K562 (cell line): ENCODE measurements at regions not wholly inside any gene's neighbourhood (a gene's known extent, or its start where the extent isn't known, plus 50 kb on each side); places are given as distances from the start of the nearest gene placed in this dataset.

Experiments
- BRD9 ChIP-seq: fragments of 450-650 bp; IDR thresholded peaks from 2 replicates; pipeline ENCODE4 v1.6.1; 2018; ENCODE audit warnings: low read depth; ENCODE audit not compliant: partially characterized antibody
- CBFA2T3 ChIP-seq: fragments of 450-650 bp; IDR thresholded peaks from 2 replicates; pipeline ENCODE4 v1.6.1; 2017
- CSDE1 ChIP-seq, 2 experiments: fragments of 450-650 bp; IDR thresholded peaks; 2 replicates each; pipeline ENCODE4 v1.6.1; 2016; ENCODE audit warnings: mild to moderate bottlenecking in 1 of 2
- DACH1 ChIP-seq: fragments of 450-650 bp; IDR thresholded peaks from 2 replicates; pipeline ENCODE4 v1.6.1; 2018; ENCODE audit not compliant: partially characterized antibody
- DDX20 ChIP-seq: fragments of 450-650 bp; IDR thresholded peaks from 2 replicates; pipeline ENCODE4 v1.6.1; 2016; ENCODE audit warnings: missing genetic modification characterization, low read depth, mild to moderate bottlenecking, missing compliant biosample characterization, moderate library complexity
- ELF4 ChIP-seq: fragments of 450-650 bp; formaldehyde crosslinking; IDR thresholded peaks from 2 replicates; pipeline ENCODE4 v1.4.0; 2022; ENCODE audit warnings: missing genetic modification characterization
- EZH2 ChIP-seq: IDR thresholded peaks from 2 replicates; pipeline ENCODE4 v1.6.1; 2012; ENCODE audit warnings: low read depth, mild to moderate bottlenecking, inconsistent platforms, low read length, borderline replicate concordance
- GABPA ChIP-seq: fragments of 200-800 bp; sonication (Bioruptor generic); conservative IDR thresholded peaks from 2 replicates; pipeline ENCODE4 v1.6.1; 2016; ENCODE audit warnings: low read depth, missing genetic modification characterization, missing compliant biosample characterization
- JUND ChIP-seq, 2 experiments: IDR thresholded peaks; 2 replicates in 1 of 2; 3 replicates in 1 of 2; pipeline ENCODE4 v1.6.1; 2011; ENCODE audit warnings: borderline replicate concordance in 2 of 2, low read depth in 2 of 2, low read length in 2 of 2, improper control_type of control experiment in 1 of 2, missing biosample characterization in 1 of 2, missing genetic modification characterization in 1 of 2, missing genetic modification reagents in 1 of 2
- MCM2 ChIP-seq: fragments of 450-650 bp; IDR thresholded peaks from 2 replicates; pipeline ENCODE4 v1.6.1; 2017; ENCODE audit warnings: low read depth, mild to moderate bottlenecking
- PHTF2 ChIP-seq: fragments of 250-450 bp; sonication (Bioruptor Pico); IDR thresholded peaks from 2 replicates; pipeline ENCODE4 v1.5.0; 2021; ENCODE audit warnings: mild to moderate bottlenecking
- POLR2B ChIP-seq: fragments of 450-650 bp; IDR thresholded peaks from 2 replicates; pipeline ENCODE4 v1.6.1; 2018; ENCODE audit warnings: low read depth; ENCODE audit not compliant: partially characterized antibody
- PPARD ChIP-seq: fragments of 250-450 bp; sonication (Bioruptor Pico); IDR thresholded peaks from 2 replicates; pipeline ENCODE4 v1.8.0; 2022; ENCODE audit warnings: inconsistent platforms, mild to moderate bottlenecking, moderate library complexity
- RBBP5 ChIP-seq: fragments of 200-600 bp; sonication (generic); IDR thresholded peaks from 2 replicates; pipeline ENCODE4 v1.6.1; 2012; ENCODE audit warnings: borderline replicate concordance, mild to moderate bottlenecking, low read length, control low read depth, inconsistent platforms; ENCODE audit not compliant: insufficient read depth, poor library complexity, severe bottlenecking
- RBM15 ChIP-seq: fragments of 200-400 bp; formaldehyde crosslinking; IDR thresholded peaks from 2 replicates; pipeline ENCODE4 v1.6.1; 2018; ENCODE audit warnings: mild to moderate bottlenecking, low read length, moderate library complexity; ENCODE audit not compliant: insufficient read depth
- SIN3B ChIP-seq: fragments of 450-650 bp; IDR thresholded peaks from 2 replicates; pipeline ENCODE4 v1.6.1; 2017; ENCODE audit warnings: low read depth, mild to moderate bottlenecking, moderate library complexity
- SOX6 ChIP-seq: fragments of 450-650 bp; IDR thresholded peaks from 2 replicates; pipeline ENCODE4 v1.6.1; 2014; ENCODE audit warnings: mild to moderate bottlenecking
- SUPT5H ChIP-seq: fragments of 450-650 bp; IDR thresholded peaks from 2 replicates; pipeline ENCODE4 v1.6.1; 2016
- U2AF1 ChIP-seq: fragments of 200-400 bp; formaldehyde crosslinking; optimal IDR thresholded peaks from 2 replicates; pipeline ENCODE3; 2017; ENCODE audit warnings: mild to moderate bottlenecking, low read depth, low read length, moderate library complexity
- ZBTB8A ChIP-seq: fragments of 450-650 bp; IDR thresholded peaks from 2 replicates; pipeline ENCODE4 v1.6.1; 2018; ENCODE audit warnings: mild to moderate bottlenecking, moderate library complexity; ENCODE audit not compliant: partially characterized antibody
- ZNF12 ChIP-seq: sonication (generic); formaldehyde crosslinking; IDR thresholded peaks from 2 replicates; pipeline ENCODE4 v1.4.0; 2020; ENCODE audit warnings: mild to moderate bottlenecking, missing genetic modification reagents
- ZNF165 ChIP-seq: fragments of 250-450 bp; sonication (Bioruptor Pico); IDR thresholded peaks from 2 replicates; pipeline ENCODE4 v1.4.0; 2020; ENCODE audit warnings: borderline replicate concordance
- ZNF3 ChIP-seq: fragments of 250-450 bp; sonication (Bioruptor Pico); IDR thresholded peaks from 2 replicates; pipeline ENCODE4 v1.5.0; 2021; ENCODE audit warnings: mild to moderate bottlenecking, moderate library complexity
- ZNF436 ChIP-seq: fragments of 250-450, 450-650 bp; sonication (Bioruptor Pico); formaldehyde crosslinking; IDR thresholded peaks from 2 replicates; pipeline ENCODE4 v1.7.0; 2020; ENCODE audit warnings: mild to moderate bottlenecking
- ZNF584 ChIP-seq: fragments of 200-800 bp; sonication (Bioruptor generic); IDR thresholded peaks from 2 replicates; pipeline ENCODE4 v1.6.1; 2016; ENCODE audit warnings: low read depth, mild to moderate bottlenecking, missing genetic modification characterization, missing compliant biosample characterization
- TF ChIP-seq, protein P1 (sequence below): fragments of 450-650 bp; formaldehyde crosslinking; conservative IDR thresholded peaks from 2 replicates; pipeline ENCODE4 v1.4.0; 2022; ENCODE audit warnings: mild to moderate bottlenecking, missing genetic modification characterization
- TF ChIP-seq, protein P2 (sequence below): fragments of 150-350 bp; conservative IDR thresholded peaks from 2 replicates; pipeline ENCODE4 v1.6.1; 2014; ENCODE audit warnings: low read length

DNA sequence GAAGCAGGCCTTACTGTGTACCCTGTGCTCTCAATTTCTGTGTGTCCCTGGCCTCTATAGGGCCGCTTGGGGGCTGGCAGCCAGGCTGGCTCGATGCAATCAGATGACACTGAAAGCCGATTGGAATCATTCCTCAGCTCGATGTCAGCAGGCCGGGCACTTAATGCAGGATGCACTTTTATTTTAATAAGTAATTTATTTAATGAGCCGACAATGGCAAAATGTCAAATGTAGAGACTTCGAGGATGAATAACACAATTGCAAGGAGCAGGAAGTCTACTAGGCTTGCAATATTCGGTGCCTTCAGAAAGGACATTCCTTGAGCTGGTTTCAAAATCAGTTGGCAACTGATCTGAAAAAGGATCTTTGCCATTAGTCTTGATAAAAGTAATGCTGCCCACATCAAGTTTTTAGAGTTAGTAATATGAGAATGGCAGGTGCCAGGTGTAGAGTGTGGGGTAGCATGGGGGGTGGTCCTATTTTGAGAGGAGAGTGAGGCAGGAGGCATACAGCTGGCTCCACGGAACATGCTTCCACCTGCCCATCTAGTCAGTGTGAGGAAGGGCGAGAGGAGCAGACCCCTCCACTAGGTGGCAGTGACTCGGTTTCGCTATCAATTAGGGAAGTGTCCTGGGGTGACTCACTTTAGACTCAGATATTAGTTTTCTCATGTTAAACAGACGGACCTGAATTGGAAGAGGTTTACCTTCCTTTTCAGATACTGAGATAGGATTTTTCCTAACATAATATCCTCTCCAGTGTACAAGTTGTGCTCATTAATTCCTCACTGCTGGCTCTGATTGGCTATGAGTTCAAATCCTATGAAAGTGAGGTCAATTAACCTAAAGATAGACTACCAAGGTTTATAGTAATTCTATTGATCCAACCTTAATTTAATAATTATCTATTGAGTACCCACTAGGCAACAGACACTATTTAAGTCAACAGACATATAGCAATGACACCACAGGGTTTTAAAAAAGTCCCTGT lies 80.9 kb downstream of the NABP1 start (continued):
- TF ChIP-seq BRD9 (no peak), ZNF165 (CRISPR knock-in tag) (no peak), PPARD (CRISPR knock-in tag) (no peak), SIN3B (no peak), EZH2 (no peak), DACH1 (peak; percentile 10), DDX20 (tag) (no peak), ZNF436 (no peak), SUPT5H (no peak), PHTF2 (CRISPR knock-in tag) (no peak), POLR2B (no peak), U2AF1 (no peak), RBBP5 (no peak), GABPA (tag) (no peak), ELF4 (no peak), CBFA2T3 (no peak), ZNF12 (CRISPR knock-in tag) (no peak), ZBTB8A (no peak), MCM2 (no peak), ZNF3 (CRISPR knock-in tag) (no peak), RBM15 (no peak), SOX6 (no peak), JUND (IDR thresholded peaks at IDR 0.05; ENCODE audit: borderline replicate concordance, low read depth, low read length) (peak; percentile 88), JUND (tag; IDR thresholded peaks at IDR 0.05; ENCODE audit: borderline replicate concordance, low read depth, low read length) (peak; percentile 88), CSDE1 (IDR thresholded peaks at IDR 0.05) (no peak), ZNF584 (CRISPR knock-in tag) (no peak)
- TF ChIP-seq, protein P1, sequence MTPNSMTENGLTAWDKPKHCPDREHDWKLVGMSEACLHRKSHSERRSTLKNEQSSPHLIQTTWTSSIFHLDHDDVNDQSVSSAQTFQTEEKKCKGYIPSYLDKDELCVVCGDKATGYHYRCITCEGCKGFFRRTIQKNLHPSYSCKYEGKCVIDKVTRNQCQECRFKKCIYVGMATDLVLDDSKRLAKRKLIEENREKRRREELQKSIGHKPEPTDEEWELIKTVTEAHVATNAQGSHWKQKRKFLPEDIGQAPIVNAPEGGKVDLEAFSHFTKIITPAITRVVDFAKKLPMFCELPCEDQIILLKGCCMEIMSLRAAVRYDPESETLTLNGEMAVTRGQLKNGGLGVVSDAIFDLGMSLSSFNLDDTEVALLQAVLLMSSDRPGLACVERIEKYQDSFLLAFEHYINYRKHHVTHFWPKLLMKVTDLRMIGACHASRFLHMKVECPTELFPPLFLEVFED (CRISPR knock-in tag) = no peak
- TF ChIP-seq, protein P2, sequence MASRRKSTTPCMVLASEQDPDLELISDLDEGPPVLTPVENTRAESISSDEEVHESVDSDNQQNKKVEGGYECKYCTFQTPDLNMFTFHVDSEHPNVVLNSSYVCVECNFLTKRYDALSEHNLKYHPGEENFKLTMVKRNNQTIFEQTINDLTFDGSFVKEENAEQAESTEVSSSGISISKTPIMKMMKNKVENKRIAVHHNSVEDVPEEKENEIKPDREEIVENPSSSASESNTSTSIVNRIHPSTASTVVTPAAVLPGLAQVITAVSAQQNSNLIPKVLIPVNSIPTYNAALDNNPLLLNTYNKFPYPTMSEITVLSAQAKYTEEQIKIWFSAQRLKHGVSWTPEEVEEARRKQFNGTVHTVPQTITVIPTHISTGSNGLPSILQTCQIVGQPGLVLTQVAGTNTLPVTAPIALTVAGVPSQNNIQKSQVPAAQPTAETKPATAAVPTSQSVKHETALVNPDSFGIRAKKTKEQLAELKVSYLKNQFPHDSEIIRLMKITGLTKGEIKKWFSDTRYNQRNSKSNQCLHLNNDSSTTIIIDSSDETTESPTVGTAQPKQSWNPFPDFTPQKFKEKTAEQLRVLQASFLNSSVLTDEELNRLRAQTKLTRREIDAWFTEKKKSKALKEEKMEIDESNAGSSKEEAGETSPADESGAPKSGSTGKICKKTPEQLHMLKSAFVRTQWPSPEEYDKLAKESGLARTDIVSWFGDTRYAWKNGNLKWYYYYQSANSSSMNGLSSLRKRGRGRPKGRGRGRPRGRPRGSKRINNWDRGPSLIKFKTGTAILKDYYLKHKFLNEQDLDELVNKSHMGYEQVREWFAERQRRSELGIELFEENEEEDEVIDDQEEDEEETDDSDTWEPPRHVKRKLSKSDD = no peak
